NCI-H1105 (cell line): ENCODE measurements at regions not wholly inside any gene's neighbourhood (a gene's known extent, or its start where the extent isn't known, plus 50 kb on each side); places are given as distances from the start of the nearest gene placed in this dataset.
A peak's percentile ranks its signal among the peaks of the same experiment; 100 is the strongest.

Experiments
- DNase-seq: peaks from one replicate; lab custom pipeline; 2025; lab: John Stamatoyannopoulos, UW

DNA sequence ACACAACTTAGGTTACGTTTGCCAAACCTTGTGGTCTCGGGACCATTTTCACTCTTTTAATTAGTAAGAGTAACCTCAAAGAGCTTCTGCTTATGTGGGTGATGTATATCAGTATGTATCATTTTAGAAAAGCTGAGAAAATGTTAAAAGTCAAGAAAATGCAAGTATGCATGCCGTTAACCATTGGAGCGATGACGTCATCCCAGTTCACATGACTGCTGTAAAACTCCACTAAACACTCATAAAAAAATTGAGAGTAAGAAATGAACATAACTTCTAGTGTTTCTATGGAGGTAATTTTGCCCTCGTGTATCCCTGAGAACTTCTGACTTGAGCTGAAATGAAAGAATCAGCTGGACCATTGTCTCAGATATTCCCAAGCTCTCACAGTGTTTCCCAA is 250.0 kb upstream of the CDH4 start:
- DNase-seq = no peak

DNA sequence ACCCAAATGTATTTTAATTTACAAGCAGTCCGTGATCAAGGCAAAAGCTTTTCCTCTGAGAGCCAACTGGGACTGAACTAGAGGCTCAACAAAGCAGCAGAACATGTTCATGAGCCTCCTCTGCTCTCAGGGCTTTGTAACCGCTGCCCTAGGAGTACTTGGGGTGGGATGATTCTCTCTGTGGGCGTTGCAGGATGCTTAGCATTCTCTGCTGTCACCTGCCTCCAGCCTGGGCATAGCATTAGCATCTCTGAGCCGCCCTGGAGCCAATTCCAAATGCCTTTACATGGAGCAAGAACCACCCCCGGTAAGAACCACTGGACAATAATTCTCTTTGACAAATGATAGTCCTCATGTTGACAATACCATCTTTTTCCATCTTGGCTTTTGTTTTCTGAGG is 237.6 kb upstream of the CDH4 start:
- no peak for DNase-seq

DNA sequence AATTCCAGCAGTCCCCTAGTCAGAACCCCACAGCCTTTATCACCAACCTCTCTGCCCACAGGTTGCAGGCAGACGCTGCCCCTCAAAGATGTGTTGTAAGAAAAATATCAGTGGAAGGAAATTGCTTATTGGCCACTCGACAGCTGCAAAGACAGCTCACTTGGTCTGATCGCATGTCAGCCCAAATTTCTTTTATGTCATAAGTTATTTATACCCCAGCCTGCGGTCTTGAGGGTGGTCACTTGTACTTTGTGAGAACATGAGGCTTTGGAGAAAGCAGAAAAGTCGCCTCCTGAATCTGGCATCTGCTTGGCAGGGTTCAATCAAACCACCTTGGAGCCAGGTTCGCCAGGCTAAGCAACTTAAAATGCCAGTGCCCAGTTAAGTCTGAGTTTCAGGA is 236.5 kb upstream of the CDH4 start:
- no peak for DNase-seq

DNA sequence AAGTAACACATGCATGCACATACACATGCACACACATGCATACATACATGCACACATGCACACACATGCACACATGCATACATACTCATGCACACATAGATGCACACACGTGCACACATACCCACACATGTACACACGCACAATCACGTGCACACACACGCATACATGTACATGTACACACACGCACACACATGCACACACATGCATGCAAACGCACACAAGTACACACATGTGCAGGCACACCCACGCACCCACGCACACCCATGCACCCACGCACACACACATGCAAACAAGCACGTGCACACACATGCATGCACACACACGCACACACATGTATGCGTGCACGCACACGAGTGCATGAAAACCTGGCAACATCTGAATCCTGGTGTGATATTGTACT is 232.7 kb upstream of the CDH4 start:
- DNase-seq = no peak

DNA sequence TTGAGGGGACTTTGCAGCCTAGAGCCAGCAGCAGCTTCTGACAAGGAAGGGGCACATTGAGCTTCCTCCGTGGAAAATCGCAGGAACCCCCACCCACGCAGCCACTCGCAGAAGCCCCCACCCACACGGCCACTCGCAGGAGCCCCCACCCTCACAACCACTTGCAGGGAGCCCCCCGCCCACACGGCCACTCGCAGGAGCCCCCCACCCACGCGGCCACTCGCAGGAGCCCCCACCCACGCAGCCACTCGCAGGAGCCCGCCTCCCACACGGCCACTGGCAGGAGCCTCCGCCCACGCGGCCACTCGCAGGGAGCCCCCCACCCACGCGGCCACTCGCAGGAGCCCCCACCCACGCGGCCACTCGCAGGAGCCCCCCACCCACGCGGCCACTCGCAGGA is 228.4 kb upstream of the CDH4 start:
- DNase-seq = no peak

GRCh38 chr20:61024390-61024789 is 227.7 kb upstream of the CDH4 start:
- no peak for DNase-seq

DNA sequence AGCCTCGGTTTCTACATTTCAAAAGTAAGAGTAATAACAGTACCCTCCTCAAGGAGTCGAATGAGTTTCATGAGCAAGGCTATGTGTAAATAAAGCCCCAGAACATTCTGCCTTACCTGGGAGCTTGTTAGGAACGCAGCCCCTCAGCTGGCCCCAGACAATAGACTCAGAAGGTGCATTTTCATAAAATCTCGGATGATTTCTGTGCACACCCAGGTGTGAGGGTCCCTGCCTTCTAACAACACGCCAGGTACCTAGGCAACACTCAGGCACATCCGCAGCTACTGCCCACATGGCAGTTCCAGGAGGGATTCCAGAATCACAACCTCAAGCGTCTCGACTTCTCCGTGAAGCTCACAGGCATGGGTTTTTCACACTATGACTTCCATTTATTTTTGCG is 226.5 kb upstream of the CDH4 start:
- no peak for DNase-seq

GRCh38 chr20:61026173-61026572 is 225.9 kb upstream of the CDH4 start:
- DNase-seq = no peak

DNA sequence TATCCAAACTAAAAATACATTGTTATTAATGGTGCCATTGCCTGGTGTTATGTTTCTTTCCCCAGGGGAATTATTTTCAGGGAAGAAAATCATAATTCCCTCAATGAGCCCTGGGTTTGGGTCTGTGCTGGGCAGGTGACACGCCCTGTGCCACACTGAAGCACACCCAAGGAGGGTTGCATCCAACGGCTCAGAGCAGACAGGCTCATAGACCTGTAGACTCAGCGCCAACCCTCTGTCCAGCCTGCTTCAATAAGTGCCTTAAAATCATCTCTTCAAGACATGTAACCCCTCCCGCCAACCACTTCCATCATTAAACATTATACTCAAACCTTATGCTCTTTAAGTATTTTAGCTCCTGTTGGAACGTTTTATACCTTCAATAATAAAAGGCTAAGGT is 225.3 kb upstream of the CDH4 start:
- peak; percentile 31 for DNase-seq

- DNase-seq = peak; percentile 77
Observed at GRCh38 chr20:61027218-61027617, 224.8 kb upstream of the CDH4 start.

GRCh38 chr20:61030130-61030529 is 221.9 kb upstream of the CDH4 start:
- DNase-seq = no peak

- DNase-seq = no peak
Observed at GRCh38 chr20:61031101-61031830, 220.8 kb upstream of the CDH4 start.

- DNase-seq = no peak
Observed at GRCh38 chr20:61037498-61037897, 214.6 kb upstream of the CDH4 start.

GRCh38 chr20:61041481-61041880 is 210.6 kb upstream of the CDH4 start:
- no peak for DNase-seq

GRCh38 chr20:61042506-61043385 is 209.3 kb upstream of the CDH4 start:
- no peak for DNase-seq

- no peak for DNase-seq
Observed at GRCh38 chr20:61043681-61044080, 208.4 kb upstream of the CDH4 start.

DNA sequence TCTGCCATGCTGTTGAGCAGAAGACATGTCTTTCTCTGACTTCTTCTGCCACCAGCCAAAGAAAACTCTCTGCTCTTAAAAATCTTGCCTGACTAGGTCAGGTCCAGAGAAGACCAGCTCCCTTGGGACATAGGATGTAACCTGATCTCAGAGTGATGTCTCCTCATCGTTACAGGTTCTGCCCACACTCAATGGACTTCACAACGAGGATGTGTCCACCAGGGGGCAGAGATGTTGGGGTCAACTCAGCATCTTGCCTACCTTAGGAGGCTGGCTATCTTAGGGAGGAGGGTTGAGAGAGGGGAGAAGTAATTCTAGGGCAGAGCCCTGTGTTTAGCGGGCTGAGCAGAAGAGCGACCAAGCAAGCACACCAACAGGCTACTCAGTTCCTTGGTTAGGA is 207.6 kb upstream of the CDH4 start:
- DNase-seq = no peak

DNA sequence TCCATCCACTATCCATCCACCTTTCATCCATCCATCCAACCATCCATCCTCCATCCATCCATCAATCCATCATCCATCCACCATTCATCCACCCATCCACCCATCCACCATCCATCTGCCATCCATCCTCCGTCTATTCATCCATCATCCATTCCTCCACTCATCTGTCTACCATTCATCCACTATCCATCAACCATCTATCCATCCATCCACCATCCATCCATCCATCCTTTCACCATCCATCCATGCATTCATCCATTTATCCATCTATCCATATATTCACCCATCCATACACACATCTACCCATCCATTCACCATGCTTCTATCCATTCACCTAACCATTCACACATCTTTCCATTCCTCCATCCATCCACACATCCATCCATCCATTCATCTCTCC is 207.0 kb upstream of the CDH4 start:
- no peak for DNase-seq

- no peak for DNase-seq
Observed at GRCh38 chr20:61045876-61046585, 206.0 kb upstream of the CDH4 start.

DNA sequence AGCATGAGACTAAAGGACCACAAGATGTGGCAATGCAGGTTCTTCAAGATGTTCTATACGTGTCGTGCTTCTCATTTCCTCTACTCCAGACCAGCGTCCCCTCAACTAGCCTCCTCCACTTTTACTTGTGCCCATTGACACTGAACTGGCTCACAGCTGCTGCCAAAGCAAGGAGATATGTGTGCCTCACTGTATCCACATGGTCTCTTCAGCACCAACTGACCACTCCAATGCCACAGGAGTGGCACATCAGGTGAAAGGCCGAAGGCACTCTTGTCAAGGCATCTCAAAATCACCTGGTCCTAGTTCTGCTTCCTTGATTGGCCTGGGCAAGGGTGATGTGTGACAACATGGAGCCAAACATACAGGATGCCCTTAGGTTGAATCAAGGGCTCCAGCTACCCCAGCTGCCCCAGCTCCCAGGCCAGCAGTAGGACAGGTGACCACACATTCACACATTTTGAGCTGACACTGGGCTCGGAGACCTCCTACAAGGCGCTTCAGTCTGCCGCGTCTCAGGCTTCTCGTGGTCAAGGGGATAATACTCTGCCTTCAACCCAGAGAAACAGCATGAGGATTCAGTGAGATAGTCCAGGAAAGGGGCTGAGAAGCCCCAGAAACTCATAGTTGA is 205.2 kb upstream of the CDH4 start:
- no peak for DNase-seq

DNA sequence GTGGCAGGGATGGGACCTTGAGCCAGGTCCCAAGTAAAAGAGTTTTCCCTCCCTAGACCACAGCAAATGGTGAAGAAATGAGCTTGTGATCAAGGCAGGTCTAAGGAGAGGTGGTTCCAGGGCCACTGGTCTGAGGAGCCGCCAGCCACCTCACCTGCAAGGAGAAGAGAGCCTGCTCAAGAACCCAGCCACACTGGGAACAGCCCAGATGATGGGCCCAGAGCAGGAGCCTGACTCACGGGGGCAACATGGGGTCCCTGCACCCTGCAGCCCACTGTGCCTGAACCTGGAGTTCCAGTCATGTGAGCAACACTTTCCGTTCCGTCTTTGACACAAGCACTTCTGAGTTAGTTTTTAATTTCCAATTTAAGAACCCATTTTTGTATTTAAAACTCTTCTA is 204.5 kb upstream of the CDH4 start:
- DNase-seq = no peak

- DNase-seq = no peak
Observed at GRCh38 chr20:61048302-61048701, 203.8 kb upstream of the CDH4 start.
